RWPE2 (cell line): ENCODE measurements at regions not wholly inside any gene's neighbourhood (a gene's known extent, or its start where the extent isn't known, plus 50 kb on each side); places are given as distances from the start of the nearest gene placed in this dataset.

Experiments used
- ATAC-seq: fragments of 200-7000 bp; cut with Tn5 transposase; 3 replicates; pipeline ENCODE4 v1.9.1; 2021; ENCODE audit warnings: low read depth
- DNase-seq: peaks from one replicate; pipeline ENCODE4 v3.0.0-alpha.2; 2020; ENCODE audit warnings: low spot score
- H3K27ac ChIP-seq: fragments of 450-650 bp; 2 replicates; pipeline ENCODE4 v1.5.1; 2017; ENCODE audit warnings: mild to moderate bottlenecking; ENCODE audit not compliant: poor library complexity, severe bottlenecking
- H3K27me3 ChIP-seq: fragments of 250-450 bp; sonication (Bioruptor Pico); 2 replicates; pipeline ENCODE4 v1.5.1; 2021; ENCODE audit warnings: mild to moderate bottlenecking, moderate library complexity; ENCODE audit not compliant: insufficient read depth, poor library complexity, severe bottlenecking
- H3K36me3 ChIP-seq: fragments of 250-450 bp; sonication (Bioruptor Pico); 2 replicates; pipeline ENCODE4 v1.5.1; 2020; ENCODE audit warnings: low read depth, mild to moderate bottlenecking, moderate library complexity
- H3K4me1 ChIP-seq: fragments of 250-450 bp; sonication (Bioruptor Pico); 2 replicates; pipeline ENCODE4 v1.5.1; 2021; ENCODE audit warnings: mild to moderate bottlenecking, moderate library complexity; ENCODE audit not compliant: insufficient read depth, poor library complexity, severe bottlenecking
- H3K4me3 ChIP-seq: fragments of 250-450 bp; sonication (Bioruptor Pico); 2 replicates; pipeline ENCODE4 v1.5.1; 2021; ENCODE audit warnings: mild to moderate bottlenecking, moderate library complexity; ENCODE audit not compliant: severe bottlenecking
- H3K9me3 ChIP-seq: fragments of 250-450 bp; sonication (Bioruptor Pico); 2 replicates; pipeline ENCODE4 v1.5.1; 2021; ENCODE audit warnings: mild to moderate bottlenecking, moderate library complexity; ENCODE audit not compliant: severe bottlenecking
- TF ChIP-seq, protein P1 (sequence below): fragments of 450-650 bp; IDR thresholded peaks from one replicate; pipeline ENCODE4 v1.5.1; 2017; ENCODE audit warnings: mild to moderate bottlenecking, moderate library complexity; ENCODE audit not compliant: poor library complexity, severe bottlenecking

DNA sequence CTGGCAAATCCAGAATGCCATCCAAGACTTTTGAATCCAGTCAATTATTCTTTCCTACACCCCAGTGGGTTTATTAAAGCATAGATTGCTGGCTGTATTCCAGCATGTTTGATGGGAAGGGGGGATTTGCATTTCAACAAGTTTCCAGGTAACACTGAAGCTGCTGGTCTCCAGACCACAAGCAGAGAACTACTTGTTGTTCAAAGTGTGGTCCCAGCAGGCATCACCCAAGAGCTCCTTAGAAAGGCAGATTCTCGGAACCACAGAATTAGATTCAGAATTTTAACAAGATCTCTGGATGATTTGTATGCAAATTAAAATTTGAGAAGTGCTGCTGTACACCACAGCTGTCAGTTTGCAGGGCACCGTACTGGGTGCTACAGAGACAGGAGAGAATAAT lies 216.3 kb upstream of the FAM78B start:
- Histone ChIP-seq H3K9me3 (no peaks in the 10 kb centered on the region), H3K4me3 (no peak overlapping the region), H3K27me3 (no peaks in the 10 kb centered on the region), H3K36me3 (no peaks in the 10 kb centered on the region), H3K4me1 (no peaks in the 10 kb centered on the region), H3K27ac (no peak overlapping the region)
- DNase-seq (no peak), ATAC-seq (no peak)
- TF ChIP-seq, protein P1, sequence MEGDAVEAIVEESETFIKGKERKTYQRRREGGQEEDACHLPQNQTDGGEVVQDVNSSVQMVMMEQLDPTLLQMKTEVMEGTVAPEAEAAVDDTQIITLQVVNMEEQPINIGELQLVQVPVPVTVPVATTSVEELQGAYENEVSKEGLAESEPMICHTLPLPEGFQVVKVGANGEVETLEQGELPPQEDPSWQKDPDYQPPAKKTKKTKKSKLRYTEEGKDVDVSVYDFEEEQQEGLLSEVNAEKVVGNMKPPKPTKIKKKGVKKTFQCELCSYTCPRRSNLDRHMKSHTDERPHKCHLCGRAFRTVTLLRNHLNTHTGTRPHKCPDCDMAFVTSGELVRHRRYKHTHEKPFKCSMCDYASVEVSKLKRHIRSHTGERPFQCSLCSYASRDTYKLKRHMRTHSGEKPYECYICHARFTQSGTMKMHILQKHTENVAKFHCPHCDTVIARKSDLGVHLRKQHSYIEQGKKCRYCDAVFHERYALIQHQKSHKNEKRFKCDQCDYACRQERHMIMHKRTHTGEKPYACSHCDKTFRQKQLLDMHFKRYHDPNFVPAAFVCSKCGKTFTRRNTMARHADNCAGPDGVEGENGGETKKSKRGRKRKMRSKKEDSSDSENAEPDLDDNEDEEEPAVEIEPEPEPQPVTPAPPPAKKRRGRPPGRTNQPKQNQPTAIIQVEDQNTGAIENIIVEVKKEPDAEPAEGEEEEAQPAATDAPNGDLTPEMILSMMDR = no peak

DNA sequence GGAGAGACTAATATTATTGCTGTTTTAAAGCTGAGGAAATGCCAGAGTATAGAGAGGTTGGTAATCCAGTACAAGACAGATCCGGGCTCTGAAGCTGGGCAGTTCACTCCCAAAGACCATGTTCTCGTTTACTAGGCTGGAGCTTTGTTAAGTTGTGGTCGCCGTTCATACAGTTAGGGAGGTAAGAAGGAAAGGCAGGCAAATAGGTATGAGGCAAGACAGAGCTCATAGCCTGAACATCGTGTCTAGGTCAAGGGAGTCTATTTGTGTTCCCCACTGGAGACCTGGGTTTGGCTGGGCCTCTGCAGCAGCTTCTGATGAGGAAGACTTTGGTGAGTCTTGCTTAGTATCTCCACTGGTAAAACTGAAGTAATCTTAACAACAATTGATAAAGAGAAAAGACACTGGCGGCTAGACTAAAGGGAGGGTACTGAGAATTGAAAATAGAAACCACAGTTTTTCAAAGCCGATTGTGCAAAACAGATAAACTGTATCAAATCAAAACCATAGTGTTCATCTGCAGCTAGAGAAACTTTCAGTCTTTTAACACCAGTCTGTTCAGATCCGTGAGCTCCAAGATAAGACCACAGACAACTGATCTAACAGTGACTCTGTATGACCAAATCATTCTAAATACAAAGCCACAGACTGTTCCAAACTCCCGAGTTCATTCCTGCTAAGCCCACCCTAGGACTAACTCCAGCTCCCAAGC lies 217.0 kb upstream of the FAM78B start:
- Histone ChIP-seq H3K4me3 (no peak overlapping the region), H3K9me3 (no peaks in the 10 kb centered on the region)
- TF ChIP-seq, protein P1 = no peak

DNA sequence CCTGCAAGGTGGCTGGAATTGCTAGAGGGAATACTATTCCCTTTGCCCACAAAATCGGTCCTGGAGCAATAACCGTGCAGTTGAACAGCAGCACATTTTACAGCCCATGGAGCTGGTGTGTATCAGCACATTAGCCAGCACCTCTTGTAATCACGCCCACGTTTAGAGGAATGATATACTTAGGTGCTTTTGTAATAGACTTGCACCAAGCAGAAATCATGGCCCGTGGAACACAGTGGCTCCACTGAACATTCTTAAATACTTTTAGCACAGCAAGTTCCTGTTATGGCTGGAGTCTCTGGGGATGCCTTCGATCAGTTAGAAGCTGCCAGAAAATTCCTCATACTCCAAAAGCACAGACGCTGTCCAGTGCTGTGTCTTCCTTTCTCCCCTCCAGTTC lies 218.1 kb upstream of the FAM78B start:
- H3K9me3 ChIP-seq = no peaks in the 10 kb centered on the region
- no peak overlapping the region for H3K27ac ChIP-seq
- H3K36me3 ChIP-seq = no peaks in the 10 kb centered on the region
- H3K27me3 ChIP-seq = no peaks in the 10 kb centered on the region
- no peaks in the 10 kb centered on the region for H3K4me1 ChIP-seq
- no peak for DNase-seq
- TF ChIP-seq, protein P1 = no peak
- no peak for ATAC-seq
- no peak overlapping the region for H3K4me3 ChIP-seq

More for the DNA sequence above, 217.0 kb upstream of the FAM78B start:
- Histone ChIP-seq H3K27me3 (no peaks in the 10 kb centered on the region), H3K4me1 (no peaks in the 10 kb centered on the region), H3K36me3 (no peaks in the 10 kb centered on the region), H3K27ac (no peak overlapping the region)
- no peak for ATAC-seq
- DNase-seq = no peak

DNA sequence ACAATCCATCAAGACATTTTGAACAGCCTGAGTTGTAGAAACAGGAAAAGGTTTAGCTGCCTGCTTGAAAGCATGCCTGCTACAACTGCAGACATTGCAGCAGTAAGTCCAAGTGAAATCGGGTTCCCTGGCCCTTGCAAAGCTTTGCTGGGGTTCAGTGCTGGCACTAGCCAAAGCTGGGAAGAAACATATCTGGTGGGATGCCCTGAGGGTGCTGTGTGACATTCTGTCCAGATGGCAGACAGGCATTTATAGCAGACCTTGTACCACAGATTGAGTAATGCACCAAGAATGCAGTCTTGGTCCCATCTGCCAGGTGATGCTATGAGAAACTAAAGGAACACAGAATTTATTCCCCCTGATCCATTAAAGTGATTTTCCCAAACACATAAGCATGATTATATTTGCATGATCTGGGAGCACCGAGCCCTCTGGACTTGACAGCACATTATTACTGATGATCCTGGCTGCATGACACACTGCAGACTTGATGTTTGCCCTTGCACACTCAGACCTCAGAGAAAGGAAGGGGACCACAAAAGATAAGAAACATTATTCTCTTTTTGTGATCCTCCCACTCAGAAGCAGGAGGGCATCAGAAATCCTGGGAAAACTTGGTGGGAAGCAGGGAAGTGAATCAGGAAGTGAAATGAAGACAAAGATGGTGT lies 223.7 kb upstream of the FAM78B start:
- TF ChIP-seq, protein P1 = no peak
- H3K4me1 ChIP-seq = no peaks in the 10 kb centered on the region
- no peak overlapping the region for H3K27ac ChIP-seq
- no peaks in the 10 kb centered on the region for H3K27me3 ChIP-seq
- no peak for DNase-seq
- no peak overlapping the region for H3K4me3 ChIP-seq
- ATAC-seq = no peak
- H3K9me3 ChIP-seq = no peaks in the 10 kb centered on the region
- H3K36me3 ChIP-seq = no peaks in the 10 kb centered on the region
